ENCODE measurements at regions not wholly inside any gene's neighbourhood (a gene's known extent, or its start where the extent isn't known, plus 50 kb on each side); places are given as distances from the start of the nearest gene placed in this dataset.

- Histone ChIP-seq H3K9me3 (ENCODE audit: control insufficient read depth, low read length) (no peaks in the 10 kb centered on the region), H3K4me3 (ENCODE audit: insufficient read depth, low read depth, low read length, poor library complexity, severe bottlenecking) (no peak overlapping the region), H3K27ac (ENCODE audit: insufficient read depth, low read length, poor library complexity, severe bottlenecking) (no peak overlapping the region), H3K4me1 (ENCODE audit: control insufficient read depth, insufficient read depth, low read length, poor library complexity, severe bottlenecking) (no peaks in the 10 kb centered on the region), H3K36me3 (ENCODE audit: control insufficient read depth, insufficient read depth, low read length) (no peaks in the 10 kb centered on the region), H3K27me3 (replicated peaks; ENCODE audit: control insufficient read depth, insufficient read depth, low read length, poor library complexity, severe bottlenecking) (no peaks in the 10 kb centered on the region)
- no peak for DNase-seq
Observed at GRCh38 chr13:90403330-90404082, 944.0 kb upstream of the MIR17HG start.

- H3K4me3 ChIP-seq (ENCODE audit: insufficient read depth, low read depth, low read length, poor library complexity, severe bottlenecking): no peak overlapping the region
- H3K27me3 ChIP-seq (replicated peaks; ENCODE audit: control insufficient read depth, insufficient read depth, low read length, poor library complexity, severe bottlenecking): no peaks in the 10 kb centered on the region
- H3K27ac ChIP-seq (ENCODE audit: insufficient read depth, low read length, poor library complexity, severe bottlenecking): no peak overlapping the region
- DNase-seq: no peak
- no peaks in the 10 kb centered on the region for H3K36me3 ChIP-seq (ENCODE audit: control insufficient read depth, insufficient read depth, low read length)
- no peaks in the 10 kb centered on the region for H3K9me3 ChIP-seq (ENCODE audit: control insufficient read depth, low read length)
- no peaks in the 10 kb centered on the region for H3K4me1 ChIP-seq (ENCODE audit: control insufficient read depth, insufficient read depth, low read length, poor library complexity, severe bottlenecking)
Observed at GRCh38 chr13:90405301-90405700, 942.2 kb upstream of the MIR17HG start.

- Histone ChIP-seq H3K36me3 (ENCODE audit: control insufficient read depth, insufficient read depth, low read length) (no peaks in the 10 kb centered on the region), H3K27ac (ENCODE audit: insufficient read depth, low read length, poor library complexity, severe bottlenecking) (no peak overlapping the region)
Observed at GRCh38 chr13:90412980-90413379, 934.5 kb upstream of the MIR17HG start.

GRCh38 chr13:90413548-90413947, 933.9 kb upstream of the MIR17HG start:
- H3K4me1 ChIP-seq (ENCODE audit: control insufficient read depth, insufficient read depth, low read length, poor library complexity, severe bottlenecking): no peaks in the 10 kb centered on the region
- no peak overlapping the region for H3K4me3 ChIP-seq (ENCODE audit: insufficient read depth, low read depth, low read length, poor library complexity, severe bottlenecking)
- H3K36me3 ChIP-seq (ENCODE audit: control insufficient read depth, insufficient read depth, low read length): no peaks in the 10 kb centered on the region
- H3K27me3 ChIP-seq (replicated peaks; ENCODE audit: control insufficient read depth, insufficient read depth, low read length, poor library complexity, severe bottlenecking): no peaks in the 10 kb centered on the region
- no peaks in the 10 kb centered on the region for H3K9me3 ChIP-seq (ENCODE audit: control insufficient read depth, low read length)
- no peak overlapping the region for H3K27ac ChIP-seq (ENCODE audit: insufficient read depth, low read length, poor library complexity, severe bottlenecking)
- DNase-seq: no peak

More at GRCh38 chr13:90412980-90413379, 934.5 kb upstream of the MIR17HG start:
- Histone ChIP-seq H3K4me1 (ENCODE audit: control insufficient read depth, insufficient read depth, low read length, poor library complexity, severe bottlenecking) (no peaks in the 10 kb centered on the region), H3K4me3 (ENCODE audit: insufficient read depth, low read depth, low read length, poor library complexity, severe bottlenecking) (no peak overlapping the region), H3K27me3 (replicated peaks; ENCODE audit: control insufficient read depth, insufficient read depth, low read length, poor library complexity, severe bottlenecking) (no peaks in the 10 kb centered on the region), H3K9me3 (ENCODE audit: control insufficient read depth, low read length) (no peaks in the 10 kb centered on the region)
- no peak for DNase-seq

GRCh38 chr13:90414691-90415596, 932.5 kb upstream of the MIR17HG start:
- Histone ChIP-seq H3K4me3 (ENCODE audit: insufficient read depth, low read depth, low read length, poor library complexity, severe bottlenecking) (no peak overlapping the region), H3K4me1 (ENCODE audit: control insufficient read depth, insufficient read depth, low read length, poor library complexity, severe bottlenecking) (no peaks in the 10 kb centered on the region), H3K27ac (ENCODE audit: insufficient read depth, low read length, poor library complexity, severe bottlenecking) (no peak overlapping the region), H3K27me3 (replicated peaks; ENCODE audit: control insufficient read depth, insufficient read depth, low read length, poor library complexity, severe bottlenecking) (no peaks in the 10 kb centered on the region), H3K9me3 (ENCODE audit: control insufficient read depth, low read length) (no peaks in the 10 kb centered on the region), H3K36me3 (ENCODE audit: control insufficient read depth, insufficient read depth, low read length) (no peaks in the 10 kb centered on the region)
- no peak for DNase-seq

GRCh38 chr13:90415902-90416301, 931.6 kb upstream of the MIR17HG start:
- Histone ChIP-seq H3K36me3 (ENCODE audit: control insufficient read depth, insufficient read depth, low read length) (no peaks in the 10 kb centered on the region), H3K27ac (ENCODE audit: insufficient read depth, low read length, poor library complexity, severe bottlenecking) (no peak overlapping the region), H3K4me3 (ENCODE audit: insufficient read depth, low read depth, low read length, poor library complexity, severe bottlenecking) (no peak overlapping the region), H3K27me3 (replicated peaks; ENCODE audit: control insufficient read depth, insufficient read depth, low read length, poor library complexity, severe bottlenecking) (no peaks in the 10 kb centered on the region), H3K4me1 (ENCODE audit: control insufficient read depth, insufficient read depth, low read length, poor library complexity, severe bottlenecking) (no peaks in the 10 kb centered on the region), H3K9me3 (ENCODE audit: control insufficient read depth, low read length) (no peaks in the 10 kb centered on the region)
- no peak for DNase-seq

- Histone ChIP-seq H3K27ac (ENCODE audit: insufficient read depth, low read length, poor library complexity, severe bottlenecking) (no peak overlapping the region), H3K9me3 (ENCODE audit: control insufficient read depth, low read length) (no peaks in the 10 kb centered on the region), H3K4me1 (ENCODE audit: control insufficient read depth, insufficient read depth, low read length, poor library complexity, severe bottlenecking) (no peaks in the 10 kb centered on the region), H3K4me3 (ENCODE audit: insufficient read depth, low read depth, low read length, poor library complexity, severe bottlenecking) (no peak overlapping the region), H3K36me3 (ENCODE audit: control insufficient read depth, insufficient read depth, low read length) (no peaks in the 10 kb centered on the region), H3K27me3 (replicated peaks; ENCODE audit: control insufficient read depth, insufficient read depth, low read length, poor library complexity, severe bottlenecking) (no peaks in the 10 kb centered on the region)
- no peak for DNase-seq
Observed at GRCh38 chr13:90416519-90416918, 931.0 kb upstream of the MIR17HG start.

- no peak for DNase-seq
- no peaks in the 10 kb centered on the region for H3K27me3 ChIP-seq (replicated peaks; ENCODE audit: control insufficient read depth, insufficient read depth, low read length, poor library complexity, severe bottlenecking)
- no peak overlapping the region for H3K4me3 ChIP-seq (ENCODE audit: insufficient read depth, low read depth, low read length, poor library complexity, severe bottlenecking)
- H3K27ac ChIP-seq (ENCODE audit: insufficient read depth, low read length, poor library complexity, severe bottlenecking): no peak overlapping the region
- H3K4me1 ChIP-seq (ENCODE audit: control insufficient read depth, insufficient read depth, low read length, poor library complexity, severe bottlenecking): no peaks in the 10 kb centered on the region
- no peaks in the 10 kb centered on the region for H3K9me3 ChIP-seq (ENCODE audit: control insufficient read depth, low read length)
- no peaks in the 10 kb centered on the region for H3K36me3 ChIP-seq (ENCODE audit: control insufficient read depth, insufficient read depth, low read length)
Observed at GRCh38 chr13:90416938-90417337, 930.5 kb upstream of the MIR17HG start.

- no peak overlapping the region for H3K27ac ChIP-seq (ENCODE audit: insufficient read depth, low read length, poor library complexity, severe bottlenecking)
Observed at GRCh38 chr13:90420683-90421082, 926.8 kb upstream of the MIR17HG start.

More at GRCh38 chr13:90420683-90421082, 926.8 kb upstream of the MIR17HG start:
- Histone ChIP-seq H3K36me3 (ENCODE audit: control insufficient read depth, insufficient read depth, low read length) (no peaks in the 10 kb centered on the region), H3K4me3 (ENCODE audit: insufficient read depth, low read depth, low read length, poor library complexity, severe bottlenecking) (no peak overlapping the region), H3K4me1 (ENCODE audit: control insufficient read depth, insufficient read depth, low read length, poor library complexity, severe bottlenecking) (no peaks in the 10 kb centered on the region), H3K9me3 (ENCODE audit: control insufficient read depth, low read length) (no peaks in the 10 kb centered on the region), H3K27me3 (replicated peaks; ENCODE audit: control insufficient read depth, insufficient read depth, low read length, poor library complexity, severe bottlenecking) (no peaks in the 10 kb centered on the region)
- no peak for DNase-seq

All from effector memory CD4-positive, alpha-beta T cell (primary cell).